ENCODE measurements at regions not wholly inside any gene's neighbourhood (a gene's known extent, or its start where the extent isn't known, plus 50 kb on each side); places are given as distances from the start of the nearest gene placed in this dataset.
"Not testable (repeated sequence)": the region's sequence is repeated elsewhere in the genome, so short reads cannot be mapped to it uniquely, and the experiment has no call there.

DNA sequence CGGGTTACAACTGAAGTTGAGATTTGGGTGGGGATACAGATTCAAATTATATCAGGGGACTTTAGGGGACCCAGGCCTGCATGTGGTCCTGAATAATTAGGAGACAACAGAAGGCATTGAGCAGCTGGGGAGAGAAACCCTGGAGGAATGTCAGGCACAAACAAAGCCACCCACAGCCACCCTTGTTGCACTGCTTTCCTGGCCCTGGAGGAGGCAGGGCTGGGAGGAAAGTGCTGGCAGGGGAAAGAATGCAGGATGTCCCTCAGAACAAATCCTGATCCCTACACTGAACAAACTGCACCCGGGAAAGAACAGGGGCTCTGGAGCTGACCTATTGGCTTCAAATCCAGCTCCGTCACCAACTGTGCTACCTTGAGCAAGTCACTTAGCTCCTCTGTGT, 214.1 kb upstream of the ATP6AP2 start:
- H3K27ac ChIP-seq, result no peak overlapping the region
- no peaks in the 10 kb centered on the region for H3K36me3 ChIP-seq
- H3K27me3 ChIP-seq, result no peaks in the 10 kb centered on the region
- intact Hi-C loops (cut with DNase I; ENCODE audit: low total_unique reads), result no loop called here
- no peaks in the 10 kb centered on the region for H3K9me3 ChIP-seq
- TF ChIP-seq POLR2A (IDR thresholded peaks at IDR 0.05), result no peak
- TF ChIP-seq, protein P1, sequence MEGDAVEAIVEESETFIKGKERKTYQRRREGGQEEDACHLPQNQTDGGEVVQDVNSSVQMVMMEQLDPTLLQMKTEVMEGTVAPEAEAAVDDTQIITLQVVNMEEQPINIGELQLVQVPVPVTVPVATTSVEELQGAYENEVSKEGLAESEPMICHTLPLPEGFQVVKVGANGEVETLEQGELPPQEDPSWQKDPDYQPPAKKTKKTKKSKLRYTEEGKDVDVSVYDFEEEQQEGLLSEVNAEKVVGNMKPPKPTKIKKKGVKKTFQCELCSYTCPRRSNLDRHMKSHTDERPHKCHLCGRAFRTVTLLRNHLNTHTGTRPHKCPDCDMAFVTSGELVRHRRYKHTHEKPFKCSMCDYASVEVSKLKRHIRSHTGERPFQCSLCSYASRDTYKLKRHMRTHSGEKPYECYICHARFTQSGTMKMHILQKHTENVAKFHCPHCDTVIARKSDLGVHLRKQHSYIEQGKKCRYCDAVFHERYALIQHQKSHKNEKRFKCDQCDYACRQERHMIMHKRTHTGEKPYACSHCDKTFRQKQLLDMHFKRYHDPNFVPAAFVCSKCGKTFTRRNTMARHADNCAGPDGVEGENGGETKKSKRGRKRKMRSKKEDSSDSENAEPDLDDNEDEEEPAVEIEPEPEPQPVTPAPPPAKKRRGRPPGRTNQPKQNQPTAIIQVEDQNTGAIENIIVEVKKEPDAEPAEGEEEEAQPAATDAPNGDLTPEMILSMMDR (IDR thresholded peaks at IDR 0.05), result no peak
- DNase-seq, result no peak
- H3K4me1 ChIP-seq, result no peaks in the 10 kb centered on the region
- no peak overlapping the region for H3K4me3 ChIP-seq

GRCh38 chrX:40362291-40362690, 218.5 kb upstream of the ATP6AP2 start:
- H3K27me3 ChIP-seq; DNase-seq; H3K27ac ChIP-seq; H3K4me1 ChIP-seq; H3K36me3 ChIP-seq; H3K9me3 ChIP-seq; intact Hi-C loops (cut with DNase I; ENCODE audit: low total_unique reads); H3K4me3 ChIP-seq: not testable (repeated sequence)

- Histone ChIP-seq H3K4me3 (no peak overlapping the region), H3K27ac (no peak overlapping the region), H3K27me3 (no peaks in the 10 kb centered on the region), H3K4me1 (no peaks in the 10 kb centered on the region), H3K36me3 (no peaks in the 10 kb centered on the region), H3K9me3 (no peaks in the 10 kb centered on the region)
- intact Hi-C loops (cut with DNase I; ENCODE audit: low total_unique reads), result no loop called here
- TF ChIP-seq, protein P1 (IDR thresholded peaks at IDR 0.05), result no peak
- TF ChIP-seq POLR2A (IDR thresholded peaks at IDR 0.05), result no peak
- DNase-seq, result no peak
Measured at GRCh38 chrX:40360557-40360956, 220.2 kb upstream of the ATP6AP2 start.

GRCh38 chrX:40359593-40359992, 221.2 kb upstream of the ATP6AP2 start:
- no peaks in the 10 kb centered on the region for H3K4me1 ChIP-seq
- intact Hi-C loops (cut with DNase I; ENCODE audit: low total_unique reads), result no loop called here
- no peaks in the 10 kb centered on the region for H3K27me3 ChIP-seq
- H3K9me3 ChIP-seq, result no peaks in the 10 kb centered on the region
- no peaks in the 10 kb centered on the region for H3K36me3 ChIP-seq
- TF ChIP-seq, protein P1 (IDR thresholded peaks at IDR 0.05), result no peak
- no peak for TF ChIP-seq POLR2A (IDR thresholded peaks at IDR 0.05)
- DNase-seq, result no peak
- no peak overlapping the region for H3K4me3 ChIP-seq
- no peak overlapping the region for H3K27ac ChIP-seq

DNA sequence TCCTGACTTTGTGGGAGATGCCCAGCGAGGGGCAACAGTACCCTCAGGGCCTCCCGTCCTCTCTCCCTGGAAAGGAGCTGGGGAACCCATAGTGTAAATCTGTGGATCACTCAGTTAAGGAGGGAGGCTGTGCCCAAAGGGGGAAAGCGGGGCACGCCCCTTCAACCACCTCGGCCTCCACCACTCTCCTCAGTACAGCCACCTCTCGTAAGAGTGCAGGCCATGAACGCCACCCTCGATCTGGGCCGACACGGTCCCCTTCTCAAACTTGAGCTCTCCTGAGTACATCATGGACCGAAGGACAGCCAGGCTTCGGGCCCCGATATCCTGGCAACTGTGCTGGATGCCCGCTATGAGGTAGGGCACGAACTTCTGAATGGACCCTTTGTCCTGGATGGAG, 221.8 kb upstream of the ATP6AP2 start:
- Histone ChIP-seq H3K4me3 (no peak overlapping the region), H3K27me3 (no peaks in the 10 kb centered on the region), H3K9me3 (no peaks in the 10 kb centered on the region), H3K36me3 (no peaks in the 10 kb centered on the region), H3K4me1 (no peaks in the 10 kb centered on the region), H3K27ac (no peak overlapping the region)
- no peak for TF ChIP-seq POLR2A (IDR thresholded peaks at IDR 0.05)
- TF ChIP-seq, protein P1 (IDR thresholded peaks at IDR 0.05), result no peak
- DNase-seq, result no peak
- intact Hi-C loops (cut with DNase I; ENCODE audit: low total_unique reads), result no loop called here

- intact Hi-C loops (cut with DNase I; ENCODE audit: low total_unique reads), result no loop called here
- Histone ChIP-seq H3K4me1 (no peaks in the 10 kb centered on the region), H3K9me3 (peaks cover 0 to 6% of the 10 kb centered on the region in 2 donors), H3K4me3 (no peak overlapping the region), H3K27ac (no peak overlapping the region), H3K36me3 (no peaks in the 10 kb centered on the region), H3K27me3 (peaks cover 0 to 3% of the 10 kb centered on the region in 2 donors)
- TF ChIP-seq POLR2A (IDR thresholded peaks at IDR 0.05), result no peak
- TF ChIP-seq, protein P1 (IDR thresholded peaks at IDR 0.05), result no peak
- DNase-seq, result no peak
Measured at GRCh38 chrX:40349251-40349650, 231.5 kb upstream of the ATP6AP2 start.

Data from uterus (tissue), 3 donors.